Glutamatergic neuron (in vitro differentiated cells): ENCODE measurements at regions not wholly inside any gene's neighbourhood (a gene's known extent, or its start where the extent isn't known, plus 50 kb on each side); places are given as distances from the start of the nearest gene placed in this dataset.

Experiments used
- DNase-seq: peaks from one replicate; pipeline ENCODE4 v3.0.0; 2022
- H3K27ac Mint-ChIP-seq: one replicate; pipeline ENCODE4 v1.8.0; 2020; ENCODE audit warnings: mild to moderate bottlenecking, mixed read lengths, inconsistent platforms; ENCODE audit not compliant: unreplicated experiment
- H3K27me3 Mint-ChIP-seq: one replicate; pipeline ENCODE4 v1.8.0; 2020; ENCODE audit warnings: mild to moderate bottlenecking, moderate library complexity, mixed read lengths, inconsistent platforms; ENCODE audit not compliant: unreplicated experiment
- H3K36me3 Mint-ChIP-seq: one replicate; pipeline ENCODE4 v1.8.0; 2020; ENCODE audit warnings: mild to moderate bottlenecking, mixed read lengths, inconsistent platforms; ENCODE audit not compliant: unreplicated experiment
- H3K4me1 Mint-ChIP-seq: one replicate; pipeline ENCODE4 v1.8.0; 2020; ENCODE audit warnings: mild to moderate bottlenecking, low read depth, mixed read lengths, inconsistent platforms; ENCODE audit not compliant: unreplicated experiment
- H3K4me3 Mint-ChIP-seq: one replicate; pipeline ENCODE4 v1.8.0; 2020; ENCODE audit warnings: mild to moderate bottlenecking, mixed read lengths, inconsistent platforms; ENCODE audit not compliant: unreplicated experiment
- H3K9me3 Mint-ChIP-seq: one replicate; pipeline ENCODE4 v1.8.0; 2020; ENCODE audit warnings: mild to moderate bottlenecking, moderate library complexity, mixed read lengths, inconsistent platforms; ENCODE audit not compliant: unreplicated experiment
- CTCF ChIP-seq: fragments of 200-600 bp; sonication (generic); IDR thresholded peaks from one replicate; pipeline ENCODE4 v1.5.0; 2021; ENCODE audit not compliant: partially characterized antibody, unreplicated experiment

- Mint-ChIP-seq H3K27me3 (no peaks in the 10 kb centered on the region), H3K27ac (no peak overlapping the region), H3K4me1 (no peaks in the 10 kb centered on the region), H3K36me3 (no peaks in the 10 kb centered on the region), H3K9me3 (no peaks in the 10 kb centered on the region), H3K4me3 (no peak overlapping the region)
- no peak for DNase-seq
- TF ChIP-seq CTCF = no peak
Measured at GRCh38 chr2:234266952-234267351, 216.4 kb downstream of the SPP2 start.

DNA sequence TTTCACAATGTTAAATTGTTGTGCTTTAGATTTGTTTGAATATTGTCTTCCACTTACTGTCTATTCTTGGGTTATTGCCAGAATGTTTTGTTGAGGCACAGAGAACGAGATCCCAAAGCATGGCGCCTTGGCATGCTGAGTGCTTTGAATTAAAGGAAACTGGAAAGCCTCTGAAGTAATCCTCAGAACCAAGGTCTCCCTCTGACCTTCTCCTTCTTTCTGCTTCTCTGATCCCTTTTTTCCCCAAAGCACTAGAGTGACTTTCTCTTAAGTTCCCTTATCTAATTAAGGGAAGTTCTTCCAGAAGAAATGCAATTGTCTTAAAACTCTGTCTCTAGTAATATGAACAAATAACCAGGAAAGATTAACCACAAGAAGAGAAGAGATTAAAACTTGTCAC is 214.7 kb downstream of the SPP2 start:
- H3K27ac Mint-ChIP-seq = no peak overlapping the region
- H3K4me3 Mint-ChIP-seq = no peak overlapping the region
- DNase-seq = no peak
- no peak for TF ChIP-seq CTCF
- H3K4me1 Mint-ChIP-seq = no peaks in the 10 kb centered on the region
- peaks cover 2% of the 10 kb centered on the region for H3K27me3 Mint-ChIP-seq
- H3K36me3 Mint-ChIP-seq = no peaks in the 10 kb centered on the region
- H3K9me3 Mint-ChIP-seq = peaks cover 2% of the 10 kb centered on the region

GRCh38 chr2:234261736-234262135 is 211.2 kb downstream of the SPP2 start:
- no peak for DNase-seq
- Mint-ChIP-seq H3K36me3 (no peaks in the 10 kb centered on the region), H3K27me3 (peaks cover 4% of the 10 kb centered on the region), H3K4me3 (no peak overlapping the region), H3K9me3 (peaks cover 2% of the 10 kb centered on the region), H3K27ac (no peak overlapping the region), H3K4me1 (no peaks in the 10 kb centered on the region)
- TF ChIP-seq CTCF = no peak

- no peak for TF ChIP-seq CTCF
- Mint-ChIP-seq H3K9me3 (peaks cover 2% of the 10 kb centered on the region), H3K4me1 (no peaks in the 10 kb centered on the region), H3K27me3 (peaks cover 4% of the 10 kb centered on the region), H3K27ac (no peak overlapping the region), H3K36me3 (no peaks in the 10 kb centered on the region), H3K4me3 (no peak overlapping the region)
- DNase-seq = no peak
Measured at GRCh38 chr2:234259440-234259839, 208.9 kb downstream of the SPP2 start.

- H3K36me3 Mint-ChIP-seq = no peaks in the 10 kb centered on the region
- peaks cover 2% of the 10 kb centered on the region for H3K9me3 Mint-ChIP-seq
- H3K4me1 Mint-ChIP-seq = no peaks in the 10 kb centered on the region
- H3K27me3 Mint-ChIP-seq = peaks cover 4% of the 10 kb centered on the region
- TF ChIP-seq CTCF = no peak
- no peak for DNase-seq
- H3K4me3 Mint-ChIP-seq = no peak overlapping the region
- H3K27ac Mint-ChIP-seq = no peak overlapping the region
Measured at GRCh38 chr2:234258562-234259141, 208.2 kb downstream of the SPP2 start.
